ENCODE measurements at regions not wholly inside any gene's neighbourhood (a gene's known extent, or its start where the extent isn't known, plus 50 kb on each side); places are given as distances from the start of the nearest gene placed in this dataset.

- H3F3A ChIP-seq (ENCODE audit: low read depth): no peaks in the 10 kb centered on the region
- H3K9ac ChIP-seq (ENCODE audit: low read depth, low read length, poor library complexity, severe bottlenecking): peak overlapping the region; percentile 100
- H2AFZ ChIP-seq (ENCODE audit: low read length): no peak overlapping the region
- H3K36me3 ChIP-seq (ENCODE audit: insufficient read depth, low read length): peaks cover 79% of the 10 kb centered on the region
- no peak for TF ChIP-seq EZH2phosphoT487 (IDR thresholded peaks at IDR 0.05; ENCODE audit: borderline replicate concordance)
- TF ChIP-seq, protein P1, sequence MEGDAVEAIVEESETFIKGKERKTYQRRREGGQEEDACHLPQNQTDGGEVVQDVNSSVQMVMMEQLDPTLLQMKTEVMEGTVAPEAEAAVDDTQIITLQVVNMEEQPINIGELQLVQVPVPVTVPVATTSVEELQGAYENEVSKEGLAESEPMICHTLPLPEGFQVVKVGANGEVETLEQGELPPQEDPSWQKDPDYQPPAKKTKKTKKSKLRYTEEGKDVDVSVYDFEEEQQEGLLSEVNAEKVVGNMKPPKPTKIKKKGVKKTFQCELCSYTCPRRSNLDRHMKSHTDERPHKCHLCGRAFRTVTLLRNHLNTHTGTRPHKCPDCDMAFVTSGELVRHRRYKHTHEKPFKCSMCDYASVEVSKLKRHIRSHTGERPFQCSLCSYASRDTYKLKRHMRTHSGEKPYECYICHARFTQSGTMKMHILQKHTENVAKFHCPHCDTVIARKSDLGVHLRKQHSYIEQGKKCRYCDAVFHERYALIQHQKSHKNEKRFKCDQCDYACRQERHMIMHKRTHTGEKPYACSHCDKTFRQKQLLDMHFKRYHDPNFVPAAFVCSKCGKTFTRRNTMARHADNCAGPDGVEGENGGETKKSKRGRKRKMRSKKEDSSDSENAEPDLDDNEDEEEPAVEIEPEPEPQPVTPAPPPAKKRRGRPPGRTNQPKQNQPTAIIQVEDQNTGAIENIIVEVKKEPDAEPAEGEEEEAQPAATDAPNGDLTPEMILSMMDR (conservative IDR thresholded peaks at IDR 0.05; ENCODE audit: low read length): no peak
- H3K9me2 ChIP-seq (replicated peaks; ENCODE audit: low read depth, low read length): no peaks in the 10 kb centered on the region
- H3K4me2 ChIP-seq (ENCODE audit: low read depth, low read length, poor library complexity, severe bottlenecking): peak overlapping the region; percentile 98
- peaks cover 100% of the 10 kb centered on the region for H3K79me2 ChIP-seq (ENCODE audit: insufficient read depth, low read length)
- no peaks in the 10 kb centered on the region for H3K9me3 ChIP-seq (ENCODE audit: insufficient read depth, low read depth, low read length)
- peaks cover 48% of the 10 kb centered on the region for H3K4me1 ChIP-seq (ENCODE audit: insufficient read depth, low read length, poor library complexity, severe bottlenecking)
- H4K20me1 ChIP-seq (ENCODE audit: insufficient read depth, low read length, poor library complexity, severe bottlenecking): peaks cover 82% of the 10 kb centered on the region
- H3K27me3 ChIP-seq (ENCODE audit: insufficient read depth, low read length, poor library complexity, severe bottlenecking): no peaks in the 10 kb centered on the region
- peak overlapping the region; percentile 88 for H3K4me3 ChIP-seq (ENCODE audit: low read length, poor library complexity, severe bottlenecking)
These were observed 68.5 kb upstream of the PPARA start for GRCh38 chr22:46081831-46082210.

- peak overlapping the region; percentile 88 for H3K4me3 ChIP-seq (ENCODE audit: low read length, poor library complexity, severe bottlenecking)
- H2AFZ ChIP-seq (ENCODE audit: low read length): no peak overlapping the region
- H3K79me2 ChIP-seq (ENCODE audit: insufficient read depth, low read length): peaks cover 100% of the 10 kb centered on the region
- no peaks in the 10 kb centered on the region for H3K9me2 ChIP-seq (replicated peaks; ENCODE audit: low read depth, low read length)
- no peak for TF ChIP-seq EZH2phosphoT487 (IDR thresholded peaks at IDR 0.05; ENCODE audit: borderline replicate concordance)
- TF ChIP-seq, protein P1 (conservative IDR thresholded peaks at IDR 0.05; ENCODE audit: low read length): no peak
- H3K4me1 ChIP-seq (ENCODE audit: insufficient read depth, low read length, poor library complexity, severe bottlenecking): peaks cover 48% of the 10 kb centered on the region
- peak overlapping the region; percentile 98 for H3K4me2 ChIP-seq (ENCODE audit: low read depth, low read length, poor library complexity, severe bottlenecking)
- no peaks in the 10 kb centered on the region for H3K9me3 ChIP-seq (ENCODE audit: insufficient read depth, low read depth, low read length)
- peaks cover 85% of the 10 kb centered on the region for H4K20me1 ChIP-seq (ENCODE audit: insufficient read depth, low read length, poor library complexity, severe bottlenecking)
- H3K27me3 ChIP-seq (ENCODE audit: insufficient read depth, low read length, poor library complexity, severe bottlenecking): no peaks in the 10 kb centered on the region
- peaks cover 79% of the 10 kb centered on the region for H3K36me3 ChIP-seq (ENCODE audit: insufficient read depth, low read length)
- no peaks in the 10 kb centered on the region for H3F3A ChIP-seq (ENCODE audit: low read depth)
- peak overlapping the region; percentile 100 for H3K9ac ChIP-seq (ENCODE audit: low read depth, low read length, poor library complexity, severe bottlenecking)
These were observed 67.7 kb upstream of the PPARA start for GRCh38 chr22:46082633-46083032.

DNA sequence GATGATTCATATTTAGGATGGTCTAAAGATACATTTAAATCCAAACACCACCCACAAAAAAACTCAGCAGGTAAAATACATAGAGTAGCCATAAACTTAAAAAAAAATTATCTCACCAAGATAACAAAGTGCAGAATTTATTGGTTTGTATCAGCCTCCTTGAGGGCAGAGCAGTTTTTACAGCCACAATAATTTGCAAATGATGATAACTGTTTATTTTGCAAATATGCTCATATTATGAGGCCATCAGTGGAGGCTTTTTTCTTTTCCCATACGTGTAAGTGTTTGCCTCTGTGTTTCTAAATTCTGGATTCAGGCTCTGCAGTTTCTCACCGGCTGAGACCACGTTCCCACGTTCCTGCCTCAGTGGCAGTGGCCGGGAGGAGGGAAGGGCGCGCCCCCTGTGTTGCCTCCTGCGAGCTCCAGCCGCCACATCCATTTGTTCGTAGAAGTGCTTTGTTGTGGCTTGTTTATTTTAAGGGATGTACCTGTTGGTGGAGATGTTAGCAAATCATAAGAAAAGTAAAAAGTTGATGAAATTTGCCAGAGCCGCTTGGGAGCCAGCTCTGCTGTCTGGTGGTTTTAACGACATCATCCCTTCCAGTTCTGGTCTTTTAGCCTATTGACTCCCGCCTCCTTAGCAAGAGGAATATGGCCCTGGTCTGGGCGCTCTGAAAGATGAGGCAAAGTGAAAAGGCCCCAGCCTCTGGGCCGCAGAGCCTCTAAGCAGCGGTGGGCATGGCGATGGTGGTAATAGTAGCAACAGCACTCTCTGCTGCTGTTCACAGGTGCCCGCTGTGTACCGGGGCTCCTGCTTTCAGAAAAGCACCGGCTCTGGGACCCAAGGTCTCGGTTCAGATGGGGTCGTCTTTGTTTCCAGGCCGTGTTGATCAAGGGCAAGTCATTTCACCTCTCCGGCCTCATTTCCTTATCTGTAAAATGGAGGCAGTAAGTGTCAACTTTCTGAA lies 66.7 kb upstream of the PPARA start:
- Histone ChIP-seq H4K20me1 (ENCODE audit: insufficient read depth, low read length, poor library complexity, severe bottlenecking) (peaks cover 86% of the 10 kb centered on the region), H3K9ac (ENCODE audit: low read depth, low read length, poor library complexity, severe bottlenecking) (peak overlapping the region; percentile 100), H3K4me2 (ENCODE audit: low read depth, low read length, poor library complexity, severe bottlenecking) (peak overlapping the region; percentile 98), H3K9me2 (replicated peaks; ENCODE audit: low read depth, low read length) (no peaks in the 10 kb centered on the region), H3K36me3 (ENCODE audit: insufficient read depth, low read length) (peaks cover 82% of the 10 kb centered on the region), H2AFZ (ENCODE audit: low read length) (no peak overlapping the region), H3K4me3 (ENCODE audit: low read length, poor library complexity, severe bottlenecking) (peak overlapping the region; percentile 88), H3K27me3 (ENCODE audit: insufficient read depth, low read length, poor library complexity, severe bottlenecking) (no peaks in the 10 kb centered on the region), H3K4me1 (ENCODE audit: insufficient read depth, low read length, poor library complexity, severe bottlenecking) (peaks cover 46% of the 10 kb centered on the region), H3K79me2 (ENCODE audit: insufficient read depth, low read length) (peaks cover 100% of the 10 kb centered on the region), H3K9me3 (ENCODE audit: insufficient read depth, low read depth, low read length) (no peaks in the 10 kb centered on the region), H3F3A (ENCODE audit: low read depth) (no peaks in the 10 kb centered on the region)
- TF ChIP-seq, protein P1 (conservative IDR thresholded peaks at IDR 0.05; ENCODE audit: low read length): no peak
- no peak for TF ChIP-seq EZH2phosphoT487 (IDR thresholded peaks at IDR 0.05; ENCODE audit: borderline replicate concordance)
